ENCODE measurements at regions not wholly inside any gene's neighbourhood (a gene's known extent, or its start where the extent isn't known, plus 50 kb on each side); places are given as distances from the start of the nearest gene placed in this dataset.

DNA sequence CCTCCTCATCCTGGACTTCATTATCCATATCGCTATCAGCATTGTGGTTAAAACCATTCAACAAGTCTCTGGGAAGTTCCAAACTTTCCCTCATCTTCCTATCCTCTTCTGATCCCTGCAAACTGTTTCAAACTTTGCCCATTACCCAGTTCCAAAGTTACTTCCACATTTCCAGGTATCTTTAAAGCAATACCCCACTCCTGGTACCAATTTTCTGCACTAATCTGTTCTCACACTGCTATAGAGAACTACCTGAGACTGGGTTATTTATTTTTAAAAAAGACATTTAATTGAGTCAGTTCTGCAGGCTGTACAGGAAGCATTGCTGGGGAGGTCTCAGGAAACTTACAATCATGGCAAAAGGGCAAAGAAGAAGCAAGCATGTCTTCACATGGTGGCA, 147.3 kb downstream of the ARL4A start:
- Histone ChIP-seq H3K27me3 (ENCODE audit: control insufficient read depth in 4 of 4, insufficient read depth in 4 of 4, low read length in 3 of 4) (no peaks in the 10 kb centered on the region), H3K27ac (ENCODE audit: low read depth in 1 of 2, low read length in 2 of 2) (no peak overlapping the region), H3K36me3 (ENCODE audit: control insufficient read depth in 4 of 4, insufficient read depth in 3 of 4, low read depth in 1 of 4, low read length in 3 of 4) (no peaks in the 10 kb centered on the region), H3K9ac (ENCODE audit: low read depth in 1 of 2, low read length in 2 of 2) (no peak overlapping the region), H3K4me3 (ENCODE audit: low read depth in 1 of 3, low read length in 3 of 3) (no peak overlapping the region), H3K9me3 (ENCODE audit: control insufficient read depth in 4 of 4, low read length in 3 of 4) (peaks cover 0 to 12% (median 1%) of the 10 kb centered on the region in 4 donors), H3K4me1 (ENCODE audit: control insufficient read depth in 4 of 4, insufficient read depth in 4 of 4, low read length in 3 of 4) (no peaks in the 10 kb centered on the region)
- no peak for TF ChIP-seq JUND (IDR thresholded peaks at IDR 0.05)
- TF ChIP-seq EGR1 (IDR thresholded peaks at IDR 0.05; ENCODE audit: low read depth in 2 of 2), result no peak
- TF ChIP-seq, protein P1, sequence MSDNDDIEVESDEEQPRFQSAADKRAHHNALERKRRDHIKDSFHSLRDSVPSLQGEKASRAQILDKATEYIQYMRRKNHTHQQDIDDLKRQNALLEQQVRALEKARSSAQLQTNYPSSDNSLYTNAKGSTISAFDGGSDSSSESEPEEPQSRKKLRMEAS (IDR thresholded peaks at IDR 0.05), result no peak
- TF ChIP-seq, protein P2, sequence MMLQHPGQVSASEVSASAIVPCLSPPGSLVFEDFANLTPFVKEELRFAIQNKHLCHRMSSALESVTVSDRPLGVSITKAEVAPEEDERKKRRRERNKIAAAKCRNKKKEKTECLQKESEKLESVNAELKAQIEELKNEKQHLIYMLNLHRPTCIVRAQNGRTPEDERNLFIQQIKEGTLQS (IDR thresholded peaks at IDR 0.05), result no peak
- TF ChIP-seq, protein P3, sequence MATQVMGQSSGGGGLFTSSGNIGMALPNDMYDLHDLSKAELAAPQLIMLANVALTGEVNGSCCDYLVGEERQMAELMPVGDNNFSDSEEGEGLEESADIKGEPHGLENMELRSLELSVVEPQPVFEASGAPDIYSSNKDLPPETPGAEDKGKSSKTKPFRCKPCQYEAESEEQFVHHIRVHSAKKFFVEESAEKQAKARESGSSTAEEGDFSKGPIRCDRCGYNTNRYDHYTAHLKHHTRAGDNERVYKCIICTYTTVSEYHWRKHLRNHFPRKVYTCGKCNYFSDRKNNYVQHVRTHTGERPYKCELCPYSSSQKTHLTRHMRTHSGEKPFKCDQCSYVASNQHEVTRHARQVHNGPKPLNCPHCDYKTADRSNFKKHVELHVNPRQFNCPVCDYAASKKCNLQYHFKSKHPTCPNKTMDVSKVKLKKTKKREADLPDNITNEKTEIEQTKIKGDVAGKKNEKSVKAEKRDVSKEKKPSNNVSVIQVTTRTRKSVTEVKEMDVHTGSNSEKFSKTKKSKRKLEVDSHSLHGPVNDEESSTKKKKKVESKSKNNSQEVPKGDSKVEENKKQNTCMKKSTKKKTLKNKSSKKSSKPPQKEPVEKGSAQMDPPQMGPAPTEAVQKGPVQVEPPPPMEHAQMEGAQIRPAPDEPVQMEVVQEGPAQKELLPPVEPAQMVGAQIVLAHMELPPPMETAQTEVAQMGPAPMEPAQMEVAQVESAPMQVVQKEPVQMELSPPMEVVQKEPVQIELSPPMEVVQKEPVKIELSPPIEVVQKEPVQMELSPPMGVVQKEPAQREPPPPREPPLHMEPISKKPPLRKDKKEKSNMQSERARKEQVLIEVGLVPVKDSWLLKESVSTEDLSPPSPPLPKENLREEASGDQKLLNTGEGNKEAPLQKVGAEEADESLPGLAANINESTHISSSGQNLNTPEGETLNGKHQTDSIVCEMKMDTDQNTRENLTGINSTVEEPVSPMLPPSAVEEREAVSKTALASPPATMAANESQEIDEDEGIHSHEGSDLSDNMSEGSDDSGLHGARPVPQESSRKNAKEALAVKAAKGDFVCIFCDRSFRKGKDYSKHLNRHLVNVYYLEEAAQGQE (IDR thresholded peaks at IDR 0.05), result no peak
- no peak for TF ChIP-seq YY1 (IDR thresholded peaks at IDR 0.05)
- TF ChIP-seq FOXA2 (IDR thresholded peaks at IDR 0.05), result no peak
- TF ChIP-seq HNF4A (conservative IDR thresholded peaks at IDR 0.05), result no peak
- no peak for TF ChIP-seq TAF1 (conservative IDR thresholded peaks at IDR 0.05)
- TF ChIP-seq RAD21 (IDR thresholded peaks at IDR 0.05), result no peak
- TF ChIP-seq FOXA1 (IDR thresholded peaks at IDR 0.05), result no peak
- TF ChIP-seq, protein P4, sequence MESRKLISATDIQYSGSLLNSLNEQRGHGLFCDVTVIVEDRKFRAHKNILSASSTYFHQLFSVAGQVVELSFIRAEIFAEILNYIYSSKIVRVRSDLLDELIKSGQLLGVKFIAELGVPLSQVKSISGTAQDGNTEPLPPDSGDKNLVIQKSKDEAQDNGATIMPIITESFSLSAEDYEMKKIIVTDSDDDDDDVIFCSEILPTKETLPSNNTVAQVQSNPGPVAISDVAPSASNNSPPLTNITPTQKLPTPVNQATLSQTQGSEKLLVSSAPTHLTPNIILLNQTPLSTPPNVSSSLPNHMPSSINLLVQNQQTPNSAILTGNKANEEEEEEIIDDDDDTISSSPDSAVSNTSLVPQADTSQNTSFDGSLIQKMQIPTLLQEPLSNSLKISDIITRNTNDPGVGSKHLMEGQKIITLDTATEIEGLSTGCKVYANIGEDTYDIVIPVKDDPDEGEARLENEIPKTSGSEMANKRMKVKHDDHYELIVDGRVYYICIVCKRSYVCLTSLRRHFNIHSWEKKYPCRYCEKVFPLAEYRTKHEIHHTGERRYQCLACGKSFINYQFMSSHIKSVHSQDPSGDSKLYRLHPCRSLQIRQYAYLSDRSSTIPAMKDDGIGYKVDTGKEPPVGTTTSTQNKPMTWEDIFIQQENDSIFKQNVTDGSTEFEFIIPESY (IDR thresholded peaks at IDR 0.05), result no peak
- no peak for TF ChIP-seq CTCF (IDR thresholded peaks at IDR 0.05; ENCODE audit: low read depth, low read length, missing input control)
- TF ChIP-seq GABPA (IDR thresholded peaks at IDR 0.05 in 1 of 2, conservative IDR thresholded peaks at IDR 0.05 in 1 of 2), result no peak
- no peak for TF ChIP-seq NR2F2 (IDR thresholded peaks at IDR 0.05)
- no peak for TF ChIP-seq SP1 (IDR thresholded peaks at IDR 0.05)
- TF ChIP-seq RXRA (IDR thresholded peaks at IDR 0.05), result no peak
- TF ChIP-seq HNF4G (IDR thresholded peaks at IDR 0.05), result no peak
- no peak for DNase-seq (ENCODE audit: low spot score)
- 100% methylated on average over 1 of the region's 1 CpG for WGBS

All from liver (tissue), 8 donors.